Stimulated activated CD4-positive, alpha-beta T cell treated with anti-CD3 and anti-CD28 coated beads, Interleukin-2, amount 100 ng/mL, for 24 hours (primary cell): ENCODE measurements at regions not wholly inside any gene's neighbourhood (a gene's known extent, or its start where the extent isn't known, plus 50 kb on each side); places are given as distances from the start of the nearest gene placed in this dataset.

ENCODE experiments used
- DNase-seq, 2 donors: peaks; one replicate each; pipeline ENCODE4 v3.0.0-alpha.2; 2020

DNA sequence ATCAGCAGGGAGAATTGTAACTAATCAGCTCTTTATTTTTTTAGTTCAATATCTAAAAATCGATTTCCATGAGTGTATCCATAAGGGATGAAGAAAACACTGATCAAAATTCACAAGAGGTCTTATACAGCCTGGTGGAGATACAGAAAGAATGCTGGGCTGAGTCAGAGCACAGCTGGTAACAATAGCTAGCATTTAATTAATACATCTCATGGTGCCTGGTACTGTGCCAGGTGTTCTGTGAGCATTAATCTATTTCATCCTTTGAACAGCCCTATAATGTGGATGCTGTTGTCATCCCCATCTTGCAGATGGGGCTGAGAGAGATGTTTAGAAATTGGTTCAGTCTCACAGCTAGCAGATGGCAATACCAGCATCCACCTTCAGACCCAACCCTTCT is 250.9 kb upstream of the RPS6KA3 start:
- DNase-seq, result no peak

DNA sequence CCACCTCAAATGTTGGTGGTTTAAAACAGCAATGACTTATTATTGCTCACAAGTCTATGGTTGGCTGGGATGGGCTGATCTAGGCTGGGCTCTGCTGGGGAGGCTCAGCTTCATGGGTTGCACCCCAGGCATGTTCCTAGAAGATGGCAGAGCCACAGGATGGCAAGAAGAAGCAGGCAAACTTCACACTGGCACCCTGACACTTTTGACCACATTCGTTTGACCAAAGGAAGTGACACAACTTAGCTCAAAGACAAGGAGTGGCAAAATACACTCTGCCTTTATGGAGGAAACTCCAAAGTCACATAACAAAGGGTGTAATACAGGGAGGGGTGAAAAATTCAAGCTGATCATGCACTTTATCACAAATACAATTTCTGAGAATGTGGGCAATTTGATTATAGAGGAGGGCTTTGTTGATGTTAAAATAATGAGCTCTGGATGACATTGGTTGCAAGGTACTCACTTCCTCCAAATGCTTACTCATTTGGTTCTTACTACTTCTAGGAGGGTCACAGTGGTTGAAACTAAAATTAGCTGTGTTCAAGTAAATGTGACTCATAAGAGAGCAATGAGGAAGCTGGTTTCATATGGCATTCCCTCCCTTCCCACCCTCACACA is 249.2 kb upstream of the RPS6KA3 start:
- peak; percentile 10 to 22 for DNase-seq

DNA sequence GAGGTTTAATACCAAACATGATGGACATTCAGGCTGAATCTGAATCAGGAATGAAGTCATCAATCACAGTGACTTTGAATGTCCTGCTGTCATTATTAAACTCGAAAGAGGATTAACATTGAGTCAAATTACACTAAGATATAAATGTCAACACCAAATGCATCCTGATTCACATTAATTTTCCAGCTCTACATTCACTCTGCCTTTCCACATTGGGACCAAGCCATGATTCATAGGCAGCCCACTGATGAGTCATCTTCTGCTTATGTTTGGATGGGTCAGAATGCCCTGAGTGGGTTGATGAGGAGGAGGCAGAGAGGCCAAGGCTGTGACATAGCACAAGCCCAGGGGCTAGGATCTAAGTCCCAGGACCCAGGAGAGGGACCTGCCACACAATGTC is 247.6 kb upstream of the RPS6KA3 start:
- DNase-seq, result peak in 1 of 2 donors; percentile 1

DNA sequence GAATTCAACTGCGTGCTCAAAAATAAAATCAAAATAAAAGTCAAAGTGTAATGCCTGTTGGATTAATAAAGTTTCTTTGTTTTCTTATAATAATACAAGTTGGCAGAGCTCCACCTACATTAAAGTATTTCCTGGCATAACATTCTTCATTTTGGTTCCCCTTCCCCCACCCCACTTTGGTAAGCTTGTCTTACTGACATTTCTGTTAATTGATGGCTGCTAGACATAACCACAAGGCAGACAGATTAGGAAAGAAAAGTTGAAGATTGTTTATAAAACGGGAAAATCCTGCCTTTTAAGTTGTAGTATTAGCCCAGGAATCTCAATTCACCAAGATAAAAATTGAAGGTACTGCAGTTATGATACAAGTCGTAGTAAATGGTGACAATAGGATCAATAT is 246.5 kb upstream of the RPS6KA3 start:
- DNase-seq, result no peak

DNA sequence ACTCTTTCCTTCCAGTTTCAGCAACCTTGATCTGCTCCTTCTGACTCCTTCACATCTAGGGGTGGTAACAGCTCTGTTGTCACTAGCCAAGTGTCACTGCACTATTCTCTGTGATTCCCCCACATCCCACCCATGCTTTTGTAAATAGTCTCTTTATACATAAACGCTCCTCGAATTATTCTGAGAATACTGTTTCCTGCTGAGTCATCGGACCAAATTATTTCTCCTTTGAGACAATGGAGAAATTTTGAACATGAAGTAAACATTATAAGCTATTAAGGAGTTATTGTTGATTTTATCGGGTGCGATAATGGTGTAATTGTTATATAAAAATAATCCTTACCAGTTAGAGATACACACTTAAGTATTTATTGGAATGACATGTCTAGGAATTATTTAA is 245.1 kb upstream of the RPS6KA3 start:
- no peak for DNase-seq

DNA sequence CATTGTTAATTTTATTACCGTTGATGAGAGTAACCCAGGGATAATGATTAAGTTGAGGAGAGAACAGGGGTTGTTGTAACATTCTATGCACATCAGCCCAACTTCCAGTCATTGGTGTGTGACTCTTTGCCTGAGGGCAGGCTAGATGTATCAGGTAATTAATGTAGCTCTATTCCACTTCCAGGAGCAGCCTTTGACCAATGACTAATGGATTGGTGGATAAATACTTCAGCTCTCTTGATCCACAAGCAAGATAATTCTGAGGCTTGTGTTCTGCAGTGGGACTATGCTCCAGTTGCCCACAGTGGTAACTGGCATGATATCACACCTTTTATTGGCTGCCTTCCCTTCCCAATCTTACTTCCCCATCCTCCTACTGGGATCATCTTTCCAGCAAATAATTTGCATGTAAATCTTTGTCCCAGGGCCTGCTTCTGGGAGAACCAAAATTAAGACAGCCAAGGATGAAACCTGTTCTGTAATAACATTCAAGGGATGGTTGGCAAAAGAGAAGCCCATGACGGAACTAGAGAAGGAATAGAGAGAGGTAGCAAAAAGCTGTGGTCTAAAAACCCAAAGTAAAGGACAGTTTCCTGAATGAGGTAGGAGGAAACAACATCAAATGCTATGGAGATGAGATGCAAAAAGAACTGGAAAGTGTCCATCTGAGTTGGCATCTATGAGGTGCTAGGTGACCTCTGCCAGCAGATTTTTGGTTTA is 241.4 kb upstream of the RPS6KA3 start:
- DNase-seq, result no peak

DNA sequence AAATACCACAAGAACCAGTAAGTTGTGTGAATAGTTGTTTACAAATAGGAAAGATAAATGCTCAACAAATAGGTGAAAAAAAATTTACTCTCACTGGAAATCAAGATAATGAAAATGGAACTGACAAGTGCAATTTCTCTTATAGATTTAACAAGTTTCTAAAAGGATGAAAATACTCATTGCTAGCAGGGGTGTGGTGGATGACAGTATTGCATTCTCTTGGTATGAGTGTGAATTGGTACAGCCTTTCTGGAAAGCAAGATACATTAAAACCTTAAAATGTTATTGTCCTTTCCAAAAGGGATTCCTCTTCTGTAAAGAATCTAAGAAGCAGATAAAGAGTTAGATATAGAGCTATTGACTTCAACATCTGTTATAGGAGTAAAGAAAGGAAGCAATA is 240.0 kb upstream of the RPS6KA3 start:
- DNase-seq, result no peak

DNA sequence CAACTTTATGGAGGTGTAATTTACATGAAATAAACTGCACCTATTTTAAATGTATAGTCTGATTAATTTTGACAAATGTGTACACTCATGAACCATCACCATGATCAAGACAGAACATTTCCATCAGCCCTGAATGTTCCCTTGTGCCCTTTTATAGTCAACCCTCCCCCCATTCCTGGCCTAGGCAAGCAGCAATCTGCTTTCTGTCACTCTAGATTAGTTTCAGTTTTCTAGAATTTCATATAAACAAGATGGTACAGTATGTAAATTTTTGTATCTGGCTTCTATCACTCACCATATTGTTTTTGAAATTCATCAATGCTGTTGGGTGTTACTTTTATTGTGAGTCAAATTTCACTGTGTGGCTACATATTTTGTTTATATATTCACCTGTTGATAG is 234.2 kb upstream of the RPS6KA3 start:
- no peak for DNase-seq

DNA sequence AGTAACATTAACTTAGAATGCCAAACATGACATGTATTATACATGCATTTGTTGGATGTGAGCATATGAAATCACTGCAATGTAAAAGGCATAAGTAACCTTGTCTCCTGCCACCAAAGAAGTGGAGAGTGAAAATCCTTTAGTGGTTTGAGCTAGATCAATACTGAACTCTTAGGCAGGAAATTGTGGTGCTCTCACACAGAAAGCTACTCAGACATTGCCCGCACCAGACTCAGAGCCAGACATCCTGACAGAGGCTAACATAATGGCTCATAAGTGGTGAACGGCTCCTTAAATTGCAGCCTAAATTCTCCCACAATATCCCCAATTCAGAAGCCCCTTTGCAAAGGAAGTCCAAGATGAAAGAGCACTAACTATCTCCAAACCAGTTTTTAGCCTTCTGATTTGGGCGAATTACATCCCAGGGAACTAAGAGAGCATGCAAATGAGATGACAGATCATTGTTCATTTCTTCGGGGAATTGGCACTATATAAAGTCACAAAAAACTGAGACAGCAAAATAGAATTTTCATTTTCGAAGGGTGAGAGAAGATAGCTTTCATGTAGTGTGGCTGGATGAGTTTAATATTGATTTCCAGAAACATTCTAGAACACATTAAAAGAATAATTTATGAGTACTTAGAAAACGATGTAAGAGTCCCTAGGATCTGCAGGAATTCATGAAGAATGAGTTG is 233.6 kb upstream of the RPS6KA3 start:
- DNase-seq, result peak in 1 of 2 donors; percentile 1

DNA sequence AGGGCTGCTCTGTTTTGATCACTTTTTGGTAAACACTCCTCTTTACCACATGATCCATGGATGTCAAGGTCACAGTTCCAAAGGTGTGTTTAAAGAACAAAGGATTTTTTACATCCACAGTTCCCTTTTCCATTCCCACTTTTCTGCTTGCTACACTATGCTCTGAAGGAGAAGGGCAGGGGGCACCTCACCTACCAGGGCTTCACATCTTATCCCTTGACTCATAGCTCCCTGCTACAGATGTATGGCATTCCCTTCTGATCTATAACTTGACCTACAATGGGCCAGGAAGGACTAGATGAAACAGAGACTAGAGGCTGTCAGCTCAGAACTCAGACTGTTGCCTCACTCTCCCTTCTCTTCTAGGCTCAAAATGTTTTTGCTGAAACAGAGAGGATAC is 233.1 kb upstream of the RPS6KA3 start:
- no peak for DNase-seq

DNA sequence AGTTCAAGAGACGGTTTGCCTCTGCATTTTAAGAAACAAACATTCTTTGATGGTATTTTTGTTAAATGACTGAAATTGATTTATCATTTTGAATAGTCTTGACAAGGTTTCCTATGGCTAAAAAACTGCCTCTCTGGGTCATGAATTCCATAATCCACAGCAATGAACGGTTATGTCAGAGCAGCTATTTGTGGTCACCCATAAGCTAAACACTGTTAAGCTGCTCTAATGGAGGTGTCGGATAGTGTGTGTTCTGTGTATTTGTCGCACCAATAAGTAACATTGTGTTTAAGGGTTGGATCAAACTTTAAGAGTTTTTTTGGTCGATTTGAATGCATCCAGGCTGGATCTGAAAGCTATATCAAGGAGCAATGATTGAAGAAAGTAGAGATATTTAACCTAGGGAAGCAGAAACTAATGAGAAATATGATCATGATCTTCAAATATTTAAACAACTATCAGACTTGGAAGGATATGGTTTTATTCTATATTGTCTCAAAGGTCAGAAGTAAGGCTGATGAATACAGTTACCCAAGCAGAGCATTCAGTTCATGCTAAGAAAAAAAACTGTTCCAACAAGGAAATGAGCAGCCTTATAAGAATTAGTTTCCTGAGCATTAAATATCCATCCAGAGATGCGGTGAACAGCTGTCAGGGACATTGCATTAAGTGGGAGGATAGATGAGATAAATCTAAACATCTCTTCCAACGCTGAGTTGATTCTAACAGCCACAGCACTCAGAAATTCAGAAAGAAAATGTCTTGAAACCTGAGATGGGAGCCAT is 232.3 kb upstream of the RPS6KA3 start:
- no peak for DNase-seq

DNA sequence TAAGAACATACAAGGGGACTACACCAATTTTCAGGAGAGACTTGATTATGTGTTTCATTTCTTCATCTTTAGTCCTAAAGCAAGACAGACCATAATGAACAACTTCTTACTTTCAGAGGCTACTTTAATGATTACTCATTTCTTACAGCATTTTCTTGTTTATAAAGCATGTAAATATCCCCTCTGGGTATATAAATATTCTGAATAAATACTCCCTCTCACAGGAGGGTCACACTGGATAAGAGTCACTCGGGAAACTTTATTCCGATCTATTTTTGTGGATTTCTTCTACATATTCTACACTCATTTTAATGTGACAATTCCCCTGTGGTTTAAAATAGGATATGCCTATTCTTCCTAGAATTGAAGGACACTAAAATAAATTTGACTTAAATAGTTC is 228.9 kb upstream of the RPS6KA3 start:
- DNase-seq, result no peak

DNA sequence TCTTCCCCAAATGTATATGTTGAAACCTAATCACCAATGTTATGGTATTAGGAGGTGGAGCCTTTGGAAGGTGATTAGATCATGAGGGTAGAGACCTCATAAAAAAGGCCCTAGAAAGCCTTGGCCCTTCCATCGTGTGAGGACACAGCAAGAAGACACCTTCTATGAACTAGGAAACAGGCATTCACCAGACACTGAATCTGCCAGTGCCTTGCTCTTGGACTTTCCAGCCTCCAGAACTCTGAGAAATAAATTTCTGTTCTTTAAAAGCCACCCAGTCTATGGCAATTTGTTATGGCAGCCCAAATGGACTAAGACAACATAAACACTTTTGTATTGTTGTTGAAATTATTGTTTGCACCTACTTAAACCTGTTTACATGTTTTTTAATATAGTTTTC is 221.8 kb upstream of the RPS6KA3 start:
- no peak for DNase-seq

DNA sequence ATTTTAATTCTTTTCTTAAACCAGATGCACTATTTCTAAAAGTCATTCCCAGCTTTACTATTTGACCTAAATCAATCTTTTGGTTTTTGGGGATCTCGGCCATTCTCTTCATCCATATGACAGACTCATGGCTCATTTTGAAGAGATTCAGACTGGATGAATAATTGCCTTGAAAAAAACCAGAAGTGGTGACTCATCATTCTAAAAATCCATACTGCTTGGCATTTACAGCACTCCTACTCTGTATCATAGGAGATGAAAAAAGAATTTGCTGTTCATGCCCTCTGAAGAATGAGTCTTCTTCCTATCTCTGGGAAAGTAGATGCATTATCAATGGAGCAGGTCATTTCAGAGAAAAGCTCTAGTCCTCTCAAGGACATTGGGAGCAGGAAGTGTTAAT is 220.5 kb upstream of the RPS6KA3 start:
- DNase-seq, result no peak

DNA sequence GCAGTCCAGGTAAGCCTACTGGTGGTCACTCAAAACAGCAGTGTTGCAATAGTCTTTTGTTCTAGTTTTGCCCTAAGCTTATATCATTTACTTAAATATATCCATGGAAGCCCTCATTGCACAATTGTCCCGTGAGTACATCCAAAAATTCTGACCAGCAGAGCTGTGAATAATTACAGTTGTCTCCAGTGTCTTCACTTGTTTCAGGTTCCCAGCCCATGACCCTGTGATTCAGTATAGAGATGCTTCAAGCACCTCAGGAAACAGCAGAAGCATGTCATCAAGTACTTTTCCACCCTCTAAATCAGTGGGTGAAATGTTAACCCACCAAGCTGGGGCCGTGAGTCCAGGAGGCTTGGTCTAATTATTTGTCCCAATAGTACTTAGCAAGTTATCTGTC is 214.9 kb upstream of the RPS6KA3 start:
- DNase-seq, result no peak

DNA sequence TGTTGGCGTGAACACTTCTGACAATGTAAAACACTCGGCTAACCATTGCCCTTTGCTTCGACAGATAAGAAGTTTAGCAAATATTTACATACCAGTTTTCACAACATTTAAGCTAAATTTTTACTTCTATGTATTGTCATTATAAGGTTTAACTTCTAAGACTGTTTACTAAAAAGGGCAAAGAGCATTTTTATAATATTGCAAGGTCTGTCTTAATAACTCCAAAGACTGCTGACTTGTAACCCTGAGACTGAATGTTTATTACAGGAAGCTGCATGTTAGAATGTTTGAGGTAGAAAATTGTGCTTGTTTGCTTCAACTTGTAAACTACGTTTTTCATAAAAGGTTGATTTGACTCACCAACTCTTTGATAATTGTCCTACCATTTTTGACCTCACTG is 213.2 kb upstream of the RPS6KA3 start:
- DNase-seq, result no peak

DNA sequence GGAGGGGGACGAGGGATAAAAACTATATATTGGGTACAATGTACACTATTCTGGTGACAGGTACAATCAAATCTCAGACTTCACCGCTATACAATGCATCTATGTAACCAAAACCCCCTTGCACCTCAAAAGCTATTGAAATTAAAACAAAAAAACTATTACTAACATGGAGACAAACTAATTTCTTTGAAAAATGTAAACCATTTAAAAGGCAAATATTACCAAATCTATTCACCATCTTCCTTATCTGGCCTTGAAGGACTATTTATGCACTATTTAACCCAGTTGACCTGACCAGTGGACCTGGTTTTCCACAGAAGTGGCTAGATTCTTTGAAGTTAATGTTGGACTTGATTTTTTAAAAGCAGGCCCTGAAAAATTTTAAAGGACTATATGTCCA is 212.3 kb upstream of the RPS6KA3 start:
- no peak for DNase-seq

DNA sequence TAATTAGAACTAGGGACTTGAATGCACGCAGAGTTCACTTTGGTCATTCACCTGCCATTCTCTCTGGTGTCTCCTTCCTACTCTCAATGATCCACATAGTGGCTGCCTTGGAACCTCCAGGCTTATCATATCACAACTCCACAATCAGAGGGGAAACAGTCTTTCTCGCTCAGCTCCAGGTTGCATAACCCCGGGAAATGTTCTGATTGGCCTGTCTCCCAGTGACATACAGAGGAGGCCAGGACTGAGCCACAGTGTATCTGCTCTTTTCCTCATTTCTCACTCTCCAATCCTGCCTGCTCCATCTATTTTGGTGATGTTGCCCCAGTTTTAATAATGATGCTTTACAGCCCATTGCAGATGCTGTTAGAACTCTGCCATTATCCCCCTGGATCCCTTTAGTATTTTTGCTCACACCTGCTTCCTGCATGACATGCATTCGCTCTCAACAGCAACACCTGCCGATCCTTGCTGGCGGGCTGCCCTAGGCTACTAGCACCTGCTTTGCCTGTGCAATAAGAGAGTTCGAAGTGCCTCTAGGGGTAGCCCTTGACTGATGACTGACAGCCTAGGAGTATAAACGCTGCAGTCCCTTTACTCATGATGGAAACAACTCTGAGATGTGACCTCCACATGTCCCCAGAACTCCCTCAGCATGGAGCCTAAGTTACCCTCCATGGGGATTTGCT is 211.3 kb upstream of the RPS6KA3 start:
- no peak for DNase-seq

DNA sequence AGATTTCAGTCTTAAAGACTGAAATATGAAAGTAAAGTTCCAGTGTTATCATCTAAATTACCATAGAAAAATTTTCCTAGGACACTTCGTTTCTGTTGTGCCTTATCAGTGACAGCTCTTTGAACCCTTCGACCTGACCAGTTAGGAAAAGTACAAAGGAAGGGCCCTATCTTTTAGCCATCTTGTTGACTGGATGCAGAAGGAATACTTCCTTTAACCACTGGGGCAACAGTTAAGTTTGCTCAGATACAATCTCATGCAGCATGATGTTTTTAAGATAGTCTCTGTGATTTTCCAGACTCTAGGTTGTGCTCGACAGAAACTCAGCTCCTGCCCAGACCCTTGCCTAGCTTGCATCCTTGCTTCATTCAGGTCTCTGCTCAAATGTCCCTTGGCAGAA is 210.5 kb upstream of the RPS6KA3 start:
- no peak for DNase-seq

DNA sequence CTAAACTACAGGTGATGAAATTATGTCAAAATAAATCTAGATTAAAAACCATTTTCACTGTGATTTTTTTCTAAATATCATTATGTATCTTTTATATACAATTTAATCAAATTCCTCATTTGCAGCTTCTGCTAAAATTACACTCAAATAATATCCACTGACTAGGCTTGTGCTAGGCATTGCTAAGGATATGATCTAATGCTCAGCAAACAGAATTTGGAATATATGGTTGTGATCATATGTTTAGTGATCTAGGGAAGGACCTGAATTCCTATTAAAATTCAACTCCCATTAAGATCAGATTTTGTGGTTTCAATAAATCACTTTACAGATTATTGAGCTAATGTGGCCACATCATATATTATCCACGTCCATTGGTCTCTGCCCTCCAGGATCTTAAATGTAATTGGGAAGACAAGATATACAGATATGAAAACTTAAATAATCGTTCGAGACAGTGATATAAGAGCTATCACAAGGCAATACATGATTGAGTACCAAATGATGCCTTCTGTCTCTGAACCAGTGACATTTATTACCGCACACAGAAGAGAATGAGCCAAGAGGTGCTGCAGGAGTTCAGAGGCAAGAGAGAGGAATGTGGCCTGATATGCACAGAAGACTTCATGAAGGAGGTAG is 206.0 kb upstream of the RPS6KA3 start:
- no peak for DNase-seq

DNA sequence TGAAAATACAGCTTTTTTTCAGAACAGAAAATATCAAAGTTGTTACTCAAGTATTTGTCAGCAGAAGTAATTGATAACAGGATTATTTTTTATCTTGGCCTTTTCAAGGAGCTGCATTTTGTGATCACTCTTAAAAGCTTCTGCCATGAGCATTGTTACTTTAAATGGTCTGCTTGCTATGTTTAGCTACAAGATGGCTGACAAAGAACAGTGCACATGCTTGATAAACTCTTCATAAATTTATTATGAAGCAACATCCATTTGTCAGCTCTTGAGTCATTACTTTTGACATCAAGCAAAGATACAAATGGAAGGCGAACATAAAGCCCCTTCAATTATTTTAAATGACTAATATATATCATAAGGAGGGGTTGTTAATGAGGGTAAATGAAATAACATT is 205.4 kb upstream of the RPS6KA3 start:
- DNase-seq, result no peak

DNA sequence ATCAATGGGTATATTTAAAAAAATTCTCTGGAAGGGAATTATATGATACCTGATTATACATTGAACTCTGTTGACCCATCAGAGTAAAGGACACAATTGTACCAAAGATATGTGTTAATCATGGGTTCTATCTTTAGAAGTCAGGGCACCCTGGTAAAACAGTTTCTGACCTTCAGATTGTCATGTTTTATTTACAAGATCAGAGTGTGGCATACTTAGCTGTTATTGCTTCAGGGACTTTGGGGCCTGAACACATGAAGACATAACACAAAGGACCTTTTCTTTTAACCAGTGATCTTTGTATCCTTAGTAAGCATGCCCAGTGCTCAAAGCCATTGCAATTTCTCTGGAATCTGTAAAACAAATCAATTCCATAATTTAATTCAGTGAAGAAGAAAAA is 204.8 kb upstream of the RPS6KA3 start:
- no peak for DNase-seq
